SH-SY5Y (cell line): ENCODE measurements at regions not wholly inside any gene's neighbourhood (a gene's known extent, or its start where the extent isn't known, plus 50 kb on each side); places are given as distances from the start of the nearest gene placed in this dataset.

Source experiments
- GATA2 ChIP-seq: IDR thresholded peaks from 2 replicates; pipeline ENCODE4 v1.6.1; 2011; ENCODE audit warnings: mild to moderate bottlenecking, low read depth, low read length
- GATA3 ChIP-seq: IDR thresholded peaks from 2 replicates; pipeline ENCODE4 v1.6.1; 2011; ENCODE audit warnings: low read depth, mild to moderate bottlenecking, low read length, moderate library complexity

- no peak for TF ChIP-seq GATA3
- no peak for TF ChIP-seq GATA2
Measured at GRCh38 chr20:57922706-57923105, 212.9 kb upstream of the PMEPA1 start.
